ENCODE measurements at regions not wholly inside any gene's neighbourhood (a gene's known extent, or its start where the extent isn't known, plus 50 kb on each side); places are given as distances from the start of the nearest gene placed in this dataset.
"Not testable (repeated sequence)": the region's sequence is repeated elsewhere in the genome, so short reads cannot be mapped to it uniquely, and the experiment has no call there.

- 35 to 38% methylated on average over 4 of the region's 4 CpGs for WGBS, 2 donors
- Histone ChIP-seq H3K4me3 (no peak overlapping the region), H3K36me3 (no peaks in the 10 kb centered on the region), H3K27ac (no peak overlapping the region), H3K27me3 (peaks cover 0 to 2% (median 0%) of the 10 kb centered on the region in 7 donors), H3K4me1 (no peaks in the 10 kb centered on the region), H3K9me3 (peaks cover 0 to 9% (median 0%) of the 10 kb centered on the region in 11 donors)
- no peak for TF ChIP-seq CTCF (IDR thresholded peaks at IDR 0.05)
- intact Hi-C loops (cut with DNase I): no loop called here
- ATAC-seq: no peak
- no peak for DNase-seq
These were observed 51.5 kb upstream of the IFNE start for GRCh38 chr9:21533597-21533996.

GRCh38 chr9:21535396-21535795 lies 53.3 kb upstream of the IFNE start:
- WGBS, 2 donors: 79 to 85% methylated on average over 2 of the region's 2 CpGs
- no peaks in the 10 kb centered on the region for H3K36me3 ChIP-seq
- H3K9me3 ChIP-seq: no peaks in the 10 kb centered on the region
- no peaks in the 10 kb centered on the region for H3K4me1 ChIP-seq
- TF ChIP-seq CTCF (IDR thresholded peaks at IDR 0.05): no peak
- DNase-seq (no peak), ATAC-seq (no peak)
- no peak overlapping the region for H3K4me3 ChIP-seq
- intact Hi-C loops (cut with DNase I): no loop called here
- no peak overlapping the region for H3K27ac ChIP-seq
- no peaks in the 10 kb centered on the region for H3K27me3 ChIP-seq

- Histone ChIP-seq H3K9me3 (peaks cover 0 to 7% (median 0%) of the 10 kb centered on the region in 11 donors), H3K4me3 (no peak overlapping the region), H3K27me3 (peaks cover 0 to 3% (median 0%) of the 10 kb centered on the region in 7 donors), H3K4me1 (no peaks in the 10 kb centered on the region), H3K27ac (no peak overlapping the region), H3K36me3 (no peaks in the 10 kb centered on the region)
- ATAC-seq (no peak), DNase-seq (no peak)
- no peak for TF ChIP-seq CTCF (IDR thresholded peaks at IDR 0.05)
- WGBS, 2 donors: 44 to 59% methylated on average over 2 of the region's 2 CpGs
- intact Hi-C loops (cut with DNase I): no loop called here
These were observed 60.7 kb upstream of the IFNE start for GRCh38 chr9:21542787-21543186.

GRCh38 chr9:21543187-21543586 lies 61.1 kb upstream of the IFNE start:
- intact Hi-C loops (cut with DNase I): no loop called here
- H3K4me3 ChIP-seq: no peak overlapping the region
- peaks cover 0 to 4% (median 0%) of the 10 kb centered on the region in 7 donors for H3K27me3 ChIP-seq
- H3K9me3 ChIP-seq: peaks cover 0 to 7% (median 0%) of the 10 kb centered on the region in 11 donors
- 79% methylated on average over 4 of the region's 4 CpGs for WGBS, 2 donors
- no peaks in the 10 kb centered on the region for H3K36me3 ChIP-seq
- no peak for DNase-seq
- no peak for ATAC-seq
- H3K4me1 ChIP-seq: no peaks in the 10 kb centered on the region
- no peak for TF ChIP-seq CTCF (IDR thresholded peaks at IDR 0.05)
- H3K27ac ChIP-seq: no peak overlapping the region

- H3K36me3 ChIP-seq; H3K27me3 ChIP-seq; H3K9me3 ChIP-seq; H3K4me1 ChIP-seq; H3K4me3 ChIP-seq; ATAC-seq; DNase-seq; H3K27ac ChIP-seq; intact Hi-C loops (cut with DNase I): not testable (repeated sequence)
- 77 to 82% methylated on average over 4 of the region's 4 CpGs for WGBS, 2 donors
These were observed 61.7 kb upstream of the IFNE start for GRCh38 chr9:21543816-21544215.

All from heart right ventricle (tissue), 16 donors.